AG04450 (cell line): ENCODE measurements at regions not wholly inside any gene's neighbourhood (a gene's known extent, or its start where the extent isn't known, plus 50 kb on each side); places are given as distances from the start of the nearest gene placed in this dataset.

Experiments used
- CTCF ChIA-PET: fragments of 300-600, 350-600 bp; formaldehyde crosslinking; extraction: SDS; loops from one replicate; lab custom pipeline; 2022; ENCODE audit warnings: antibody characterized with exemption, inconsistent platforms; lab: Charles Lee
- POLR2A ChIA-PET: fragments of 350-600 bp; formaldehyde crosslinking; extraction: SDS; loops from one replicate; lab custom pipeline; 2021; ENCODE audit warnings: antibody characterized with exemption, inconsistent platforms; lab: Yijun Ruan, JAX
- DNase-seq: peaks from one replicate; pipeline ENCODE4 v3.0.0-alpha.2; 2011; ENCODE audit warnings: low read depth, low spot score
- H3K27ac ChIP-seq: one replicate; pipeline ENCODE4 v1.5.1; 2012; ENCODE audit warnings: low read depth, low read length, control low read depth
- H3K27me3 ChIP-seq: one replicate; pipeline ENCODE4 v1.6.0; 2012; ENCODE audit warnings: low read length; ENCODE audit not compliant: control insufficient read depth, insufficient read depth
- H3K4me3 ChIP-seq: 2 replicates; pipeline ENCODE4 v1.5.1; 2011; ENCODE audit warnings: mild to moderate bottlenecking, low read depth, low read length, control low read depth
- H3K9me3 ChIP-seq: 2 replicates; pipeline ENCODE4 v1.5.1; 2012; ENCODE audit warnings: low read length; ENCODE audit not compliant: control insufficient read depth, insufficient read depth
- TF ChIP-seq, protein P1 (sequence below): IDR thresholded peaks from 2 replicates; pipeline ENCODE4 v1.5.1; 2011; ENCODE audit warnings: low read depth, low read length, control low read depth, inconsistent platforms

- DNase-seq, result no peak
- H3K9me3 ChIP-seq, result no peaks in the 10 kb centered on the region
- CTCF ChIA-PET, result no interaction called here
- H3K27me3 ChIP-seq, result no peaks in the 10 kb centered on the region
- TF ChIP-seq, protein P1, sequence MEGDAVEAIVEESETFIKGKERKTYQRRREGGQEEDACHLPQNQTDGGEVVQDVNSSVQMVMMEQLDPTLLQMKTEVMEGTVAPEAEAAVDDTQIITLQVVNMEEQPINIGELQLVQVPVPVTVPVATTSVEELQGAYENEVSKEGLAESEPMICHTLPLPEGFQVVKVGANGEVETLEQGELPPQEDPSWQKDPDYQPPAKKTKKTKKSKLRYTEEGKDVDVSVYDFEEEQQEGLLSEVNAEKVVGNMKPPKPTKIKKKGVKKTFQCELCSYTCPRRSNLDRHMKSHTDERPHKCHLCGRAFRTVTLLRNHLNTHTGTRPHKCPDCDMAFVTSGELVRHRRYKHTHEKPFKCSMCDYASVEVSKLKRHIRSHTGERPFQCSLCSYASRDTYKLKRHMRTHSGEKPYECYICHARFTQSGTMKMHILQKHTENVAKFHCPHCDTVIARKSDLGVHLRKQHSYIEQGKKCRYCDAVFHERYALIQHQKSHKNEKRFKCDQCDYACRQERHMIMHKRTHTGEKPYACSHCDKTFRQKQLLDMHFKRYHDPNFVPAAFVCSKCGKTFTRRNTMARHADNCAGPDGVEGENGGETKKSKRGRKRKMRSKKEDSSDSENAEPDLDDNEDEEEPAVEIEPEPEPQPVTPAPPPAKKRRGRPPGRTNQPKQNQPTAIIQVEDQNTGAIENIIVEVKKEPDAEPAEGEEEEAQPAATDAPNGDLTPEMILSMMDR, result no peak
- POLR2A ChIA-PET, result no interaction called here
- no peak overlapping the region for H3K4me3 ChIP-seq
- H3K27ac ChIP-seq, result no peak overlapping the region
These were observed 252.3 kb upstream of the KLF14 start for GRCh38 chr7:130986261-130986690.

DNA sequence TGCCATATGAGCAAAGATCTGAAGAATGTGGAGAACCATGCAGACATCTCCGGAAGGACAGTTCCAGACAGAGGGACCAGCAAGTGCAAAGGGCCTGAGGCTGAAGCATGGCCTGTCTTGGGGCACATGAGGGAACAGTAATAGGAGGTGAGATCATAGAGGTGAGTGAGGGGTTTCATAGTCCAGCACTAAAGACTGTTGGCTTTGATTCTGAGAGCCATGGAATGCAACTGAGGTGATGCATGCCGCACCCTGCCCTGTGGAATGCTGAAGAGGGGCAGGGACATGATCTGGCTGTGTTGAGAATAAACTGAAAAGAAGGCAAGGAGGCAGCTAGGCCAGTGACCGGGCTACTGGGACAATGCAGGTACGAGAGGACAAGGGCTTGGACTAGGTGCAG, 253.1 kb upstream of the KLF14 start:
- H3K27ac ChIP-seq, result no peak overlapping the region
- H3K4me3 ChIP-seq, result no peak overlapping the region
- POLR2A ChIA-PET, result no interaction called here
- CTCF ChIA-PET, result interaction anchor here (1.0 to 2.2 kb wide), 2 partner anchors 8 to 90 kb away, joined by 3 to 12 read pairs; no protein-coding TSS in a partner anchor
- no peaks in the 10 kb centered on the region for H3K9me3 ChIP-seq
- H3K27me3 ChIP-seq, result no peaks in the 10 kb centered on the region
- TF ChIP-seq, protein P1, result no peak
- no peak for DNase-seq

GRCh38 chr7:130988443-130988842, 254.4 kb upstream of the KLF14 start:
- no peak overlapping the region for H3K27ac ChIP-seq
- H3K4me3 ChIP-seq, result no peak overlapping the region
- H3K27me3 ChIP-seq, result no peaks in the 10 kb centered on the region
- TF ChIP-seq, protein P1, result no peak
- H3K9me3 ChIP-seq, result no peaks in the 10 kb centered on the region
- CTCF ChIA-PET, result interaction anchor here (0.8 to 2.2 kb wide), 4 partner anchors 9 to 92 kb away, joined by 3 to 12 read pairs (median 6); no protein-coding TSS in a partner anchor
- POLR2A ChIA-PET, result interaction anchor here (0.6 to 1.0 kb wide), 2 partner anchors 69 to 89 kb away, joined by 3 read pairs; no protein-coding TSS in a partner anchor
- DNase-seq, result no peak

GRCh38 chr7:130989101-130989795, 255.2 kb upstream of the KLF14 start:
- ChIA-PET CTCF (interaction anchor here (0.8 to 2.2 kb wide), 3 partner anchors 10 to 92 kb away, joined by 3 to 12 read pairs (median 9); no protein-coding TSS in a partner anchor), POLR2A (no interaction called here)
- no peak overlapping the region for H3K27ac ChIP-seq
- no peak overlapping the region for H3K4me3 ChIP-seq
- TF ChIP-seq, protein P1, result no peak
- no peaks in the 10 kb centered on the region for H3K9me3 ChIP-seq
- no peak for DNase-seq
- H3K27me3 ChIP-seq, result no peaks in the 10 kb centered on the region
